Mesothelial cell of epicardium (in vitro differentiated cells): ENCODE measurements at regions not wholly inside any gene's neighbourhood (a gene's known extent, or its start where the extent isn't known, plus 50 kb on each side); places are given as distances from the start of the nearest gene placed in this dataset.

Experiments used
- DNase-seq, 2 experiments: peaks; one replicate each; pipeline ENCODE4 v3.0.0; 2021; ENCODE audit warnings: low spot score in 2 of 2; ENCODE audit not compliant: unreplicated experiment in 2 of 2
- H3K27ac Mint-ChIP-seq: 2 replicates; pipeline ENCODE4 v1.8.0; 2021; ENCODE audit warnings: mixed read lengths
- H3K27me3 Mint-ChIP-seq: 2 replicates; pipeline ENCODE4 v1.8.0; 2021; ENCODE audit warnings: low read depth, mixed read lengths
- H3K36me3 Mint-ChIP-seq: 2 replicates; pipeline ENCODE4 v1.8.0; 2021; ENCODE audit warnings: mixed read lengths
- H3K4me1 Mint-ChIP-seq: 2 replicates; pipeline ENCODE4 v1.8.0; 2021; ENCODE audit warnings: mixed read lengths
- H3K4me3 Mint-ChIP-seq: 2 replicates; pipeline ENCODE4 v1.8.0; 2021; ENCODE audit warnings: mild to moderate bottlenecking, moderate library complexity, mixed read lengths
- H3K9me3 Mint-ChIP-seq: 2 replicates; pipeline ENCODE4 v1.8.0; 2021; ENCODE audit warnings: mixed read lengths
- CTCF ChIP-seq: fragments of 200-600 bp; sonication (generic); IDR thresholded peaks from one replicate; pipeline ENCODE4 v1.5.0; 2021; ENCODE audit warnings: antibody characterized with exemption; ENCODE audit not compliant: unreplicated experiment

DNA sequence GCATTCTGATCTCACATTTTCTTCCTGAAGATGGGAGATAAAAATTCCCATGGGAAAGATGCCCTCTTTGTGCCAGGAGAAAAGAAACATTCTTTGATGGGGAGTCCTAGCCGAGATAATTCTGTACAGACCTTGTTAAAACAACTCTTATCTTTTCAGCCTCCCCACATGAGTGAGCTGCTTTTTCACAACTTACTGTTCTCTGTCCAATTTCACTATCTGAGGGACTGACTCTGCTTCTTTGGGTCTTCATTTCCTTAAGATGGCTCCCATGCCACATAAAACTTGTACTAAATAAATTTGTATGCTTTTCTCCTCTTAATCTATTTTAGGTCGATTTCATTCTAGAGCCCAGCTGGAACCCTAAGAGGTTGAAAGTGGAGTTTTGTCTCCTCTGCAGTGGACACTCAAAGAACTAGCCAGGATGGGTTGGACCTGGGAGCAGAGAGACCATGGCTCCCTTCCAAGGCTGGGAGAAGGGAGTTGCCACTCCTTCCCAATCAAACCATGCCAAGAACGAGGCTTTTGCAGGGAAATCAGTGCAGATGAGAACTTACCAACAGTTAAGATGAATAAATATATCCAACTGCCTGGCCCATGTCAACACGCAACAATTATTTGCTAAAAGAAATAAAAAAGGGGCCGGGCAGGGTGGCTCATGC, 285.8 kb upstream of the SULF2 start:
- H3K36me3 Mint-ChIP-seq = no peaks in the 10 kb centered on the region
- H3K4me1 Mint-ChIP-seq = no peaks in the 10 kb centered on the region
- no peak for DNase-seq
- no peaks in the 10 kb centered on the region for H3K9me3 Mint-ChIP-seq
- no peak overlapping the region for H3K27ac Mint-ChIP-seq
- H3K4me3 Mint-ChIP-seq = no peak overlapping the region
- no peak for TF ChIP-seq CTCF
- H3K27me3 Mint-ChIP-seq = peaks cover 16% of the 10 kb centered on the region

DNA sequence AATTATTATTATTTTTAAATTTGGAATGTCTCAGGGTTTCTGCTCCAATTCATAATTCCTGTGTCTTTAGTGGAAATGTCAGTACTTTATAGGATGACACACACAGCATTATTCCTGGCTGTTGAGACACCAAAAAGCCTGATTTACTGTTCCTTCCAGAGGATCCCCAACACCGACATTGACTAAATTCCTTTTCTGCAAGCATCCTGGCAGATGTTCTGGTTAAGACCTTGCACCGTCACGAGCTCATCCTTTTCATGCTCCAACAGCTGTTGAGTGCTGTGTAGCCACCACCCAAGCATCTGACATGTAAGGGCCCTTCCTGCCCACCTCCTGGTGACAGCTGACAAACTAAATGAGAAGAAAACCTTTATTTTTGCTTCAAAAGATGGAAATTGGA, 284.3 kb upstream of the SULF2 start:
- Mint-ChIP-seq H3K4me3 (no peak overlapping the region), H3K36me3 (no peaks in the 10 kb centered on the region), H3K27me3 (peaks cover 12% of the 10 kb centered on the region), H3K4me1 (no peaks in the 10 kb centered on the region), H3K27ac (no peak overlapping the region), H3K9me3 (no peaks in the 10 kb centered on the region)
- DNase-seq = no peak
- no peak for TF ChIP-seq CTCF

DNA sequence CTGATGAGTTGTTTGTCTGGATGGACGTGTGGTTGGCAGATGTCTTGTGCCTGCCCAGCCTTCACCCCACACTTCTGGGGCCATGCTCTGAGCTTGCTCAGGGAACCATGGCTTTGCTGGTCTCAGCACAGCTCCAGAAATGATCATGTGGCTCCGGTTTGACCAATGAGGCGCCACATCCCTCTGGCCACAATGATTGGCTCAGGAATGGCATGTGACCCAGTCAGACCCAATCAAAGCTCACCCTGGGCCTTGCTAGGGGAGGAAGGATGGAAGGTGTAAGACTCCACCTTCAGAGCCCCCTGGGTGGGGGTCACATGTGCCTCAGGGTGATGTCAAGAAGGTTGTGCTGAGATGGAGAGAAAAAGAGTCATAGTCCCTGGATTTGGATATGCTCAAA, 281.6 kb upstream of the SULF2 start:
- no peak overlapping the region for H3K27ac Mint-ChIP-seq
- no peaks in the 10 kb centered on the region for H3K4me1 Mint-ChIP-seq
- no peak for TF ChIP-seq CTCF
- peaks cover 12% of the 10 kb centered on the region for H3K27me3 Mint-ChIP-seq
- H3K4me3 Mint-ChIP-seq = no peak overlapping the region
- DNase-seq = no peak
- no peaks in the 10 kb centered on the region for H3K36me3 Mint-ChIP-seq
- H3K9me3 Mint-ChIP-seq = no peaks in the 10 kb centered on the region

- H3K27ac Mint-ChIP-seq = no peak overlapping the region
- H3K36me3 Mint-ChIP-seq = no peaks in the 10 kb centered on the region
- no peak for TF ChIP-seq CTCF
- H3K4me3 Mint-ChIP-seq = no peak overlapping the region
- H3K9me3 Mint-ChIP-seq = no peaks in the 10 kb centered on the region
- peaks cover 11% of the 10 kb centered on the region for H3K27me3 Mint-ChIP-seq
- DNase-seq = no peak
- no peaks in the 10 kb centered on the region for H3K4me1 Mint-ChIP-seq
These were observed 281.0 kb upstream of the SULF2 start for GRCh38 chr20:48066246-48066645.

DNA sequence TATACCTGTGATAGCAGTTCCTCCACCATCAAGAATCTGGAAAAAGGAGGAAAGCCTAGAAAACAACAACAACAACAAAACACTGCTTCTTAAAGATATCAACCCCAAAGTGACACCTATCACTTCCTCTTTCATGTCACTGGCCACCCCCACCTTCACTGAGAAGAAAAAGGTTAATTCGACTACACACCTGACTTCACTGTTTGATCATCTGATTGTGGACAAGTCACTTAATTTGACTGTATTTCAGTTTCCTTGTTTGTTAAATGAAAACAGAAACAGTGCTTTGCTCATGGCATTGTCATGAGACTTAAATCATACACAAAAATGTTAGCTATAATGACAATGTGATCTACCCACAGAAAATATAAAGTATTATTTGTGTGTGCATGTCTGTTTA, 280.6 kb upstream of the SULF2 start:
- peaks cover 8% of the 10 kb centered on the region for H3K27me3 Mint-ChIP-seq
- no peak for TF ChIP-seq CTCF
- no peak overlapping the region for H3K4me3 Mint-ChIP-seq
- H3K4me1 Mint-ChIP-seq = no peaks in the 10 kb centered on the region
- H3K27ac Mint-ChIP-seq = no peak overlapping the region
- no peak for DNase-seq
- no peaks in the 10 kb centered on the region for H3K36me3 Mint-ChIP-seq
- H3K9me3 Mint-ChIP-seq = no peaks in the 10 kb centered on the region

- DNase-seq = no peak
These were observed 279.6 kb upstream of the SULF2 start for GRCh38 chr20:48064929-48065328.

More at GRCh38 chr20:48064929-48065328, 279.6 kb upstream of the SULF2 start:
- Mint-ChIP-seq H3K27me3 (peaks cover under 1% of the 10 kb centered on the region), H3K4me1 (no peaks in the 10 kb centered on the region), H3K36me3 (no peaks in the 10 kb centered on the region), H3K4me3 (no peak overlapping the region), H3K9me3 (no peaks in the 10 kb centered on the region), H3K27ac (no peak overlapping the region)
- no peak for TF ChIP-seq CTCF
